ENCODE measurements at regions not wholly inside any gene's neighbourhood (a gene's known extent, or its start where the extent isn't known, plus 50 kb on each side); places are given as distances from the start of the nearest gene placed in this dataset.
"Not testable (repeated sequence)": the region's sequence is repeated elsewhere in the genome, so short reads cannot be mapped to it uniquely, and the experiment has no call there.

- DNase-seq (ENCODE audit: low spot score): no peak
Measured at GRCh38 chr19:30237140-30237539, 135.0 kb upstream of the ZNF536 start.

GRCh38 chr19:30240904-30241695, 131.1 kb upstream of the ZNF536 start:
- DNase-seq (ENCODE audit: low spot score): no peak

GRCh38 chr19:30244533-30244932, 127.7 kb upstream of the ZNF536 start:
- DNase-seq (ENCODE audit: low spot score): no peak

- DNase-seq (ENCODE audit: low spot score): no peak
Measured at GRCh38 chr19:30245401-30246039, 126.7 kb upstream of the ZNF536 start.

GRCh38 chr19:30249911-30250310, 122.3 kb upstream of the ZNF536 start:
- peak; percentile 67 for DNase-seq (ENCODE audit: low spot score)

GRCh38 chr19:30252214-30252613, 120.0 kb upstream of the ZNF536 start:
- DNase-seq (ENCODE audit: low spot score): no peak

GRCh38 chr19:30253581-30253996, 118.6 kb upstream of the ZNF536 start:
- DNase-seq (ENCODE audit: low spot score): peak; percentile 90

GRCh38 chr19:30254158-30254557, 118.0 kb upstream of the ZNF536 start:
- no peak for DNase-seq (ENCODE audit: low spot score)

- DNase-seq (ENCODE audit: low spot score): no peak
Measured at GRCh38 chr19:30254789-30255188, 117.4 kb upstream of the ZNF536 start.

- peak; percentile 40 for DNase-seq (ENCODE audit: low spot score)
Measured at GRCh38 chr19:30255791-30256495, 116.2 kb upstream of the ZNF536 start.

GRCh38 chr19:30256496-30256850, 115.7 kb upstream of the ZNF536 start:
- DNase-seq (ENCODE audit: low spot score): no peak

- no peak for DNase-seq (ENCODE audit: low spot score)
Measured at GRCh38 chr19:30263830-30264381, 108.3 kb upstream of the ZNF536 start.

GRCh38 chr19:30265918-30266317, 106.3 kb upstream of the ZNF536 start:
- not testable (repeated sequence) for DNase-seq (ENCODE audit: low spot score)

GRCh38 chr19:30266687-30267086, 105.5 kb upstream of the ZNF536 start:
- DNase-seq (ENCODE audit: low spot score): no peak

- no peak for DNase-seq (ENCODE audit: low spot score)
Measured at GRCh38 chr19:30267332-30267731, 104.9 kb upstream of the ZNF536 start.

- DNase-seq (ENCODE audit: low spot score): no peak
Measured at GRCh38 chr19:30268601-30269000, 103.6 kb upstream of the ZNF536 start.

- no peak for DNase-seq (ENCODE audit: low spot score)
Measured at GRCh38 chr19:30269638-30270037, 102.5 kb upstream of the ZNF536 start.

GRCh38 chr19:30271816-30272215, 100.4 kb upstream of the ZNF536 start:
- DNase-seq (ENCODE audit: low spot score): no peak

- DNase-seq (ENCODE audit: low spot score): no peak
Measured at GRCh38 chr19:30272554-30272953, 99.6 kb upstream of the ZNF536 start.

GRCh38 chr19:30273184-30273583, 99.0 kb upstream of the ZNF536 start:
- DNase-seq (ENCODE audit: low spot score): no peak

- no peak for DNase-seq (ENCODE audit: low spot score)
Measured at GRCh38 chr19:30274987-30275386, 97.2 kb upstream of the ZNF536 start.

GRCh38 chr19:30276011-30276882, 95.9 kb upstream of the ZNF536 start:
- DNase-seq (ENCODE audit: low spot score): no peak
